Colonic mucosa (tissue), 4 donors: ENCODE measurements at regions not wholly inside any gene's neighbourhood (a gene's known extent, or its start where the extent isn't known, plus 50 kb on each side); places are given as distances from the start of the nearest gene placed in this dataset.

ENCODE experiments used
- DNase-seq: peaks from one replicate; pipeline ENCODE4 v3.0.0-alpha.2; 2020
- H3K27ac ChIP-seq: fragments of 200-600 bp; one replicate; pipeline ENCODE4 v1.8.0; 2021
- H3K27me3 ChIP-seq: fragments of 200-600 bp; one replicate; pipeline ENCODE4 v1.8.0; 2021
- H3K36me3 ChIP-seq: fragments of 200-600 bp; one replicate; pipeline ENCODE4 v1.8.0; 2021
- H3K4me1 ChIP-seq: fragments of 200-600 bp; one replicate; pipeline ENCODE4 v1.8.0; 2021; ENCODE audit warnings: mild to moderate bottlenecking
- H3K4me3 ChIP-seq: fragments of 200-600 bp; one replicate; pipeline ENCODE4 v1.8.0; 2021
- H3K9ac ChIP-seq, 2 donors: one replicate each; pipeline ENCODE4 v1.7.0; 2013; ENCODE audit warnings: control low read depth in 2 of 2, low read depth in 2 of 2, low read length in 2 of 2
- H3K9me3 ChIP-seq: fragments of 200-600 bp; one replicate; pipeline ENCODE4 v1.8.0; 2021
- CTCF ChIP-seq: fragments of 200-600 bp; IDR thresholded peaks from one replicate; pipeline ENCODE4 v1.8.0; 2022; ENCODE audit warnings: antibody characterized with exemption, mild to moderate bottlenecking
- intact Hi-C: fragments of 100-400 bp; cut with DNase I; formaldehyde crosslinking; loops from one replicate; pipeline ENCODE4 v1.14.1; 2022
- donor health status: healthy.
- donor health status: DM: no; HTN: no; CAD: no.
- donor health status: DM: no; HTN: no; CAD: no.

DNA sequence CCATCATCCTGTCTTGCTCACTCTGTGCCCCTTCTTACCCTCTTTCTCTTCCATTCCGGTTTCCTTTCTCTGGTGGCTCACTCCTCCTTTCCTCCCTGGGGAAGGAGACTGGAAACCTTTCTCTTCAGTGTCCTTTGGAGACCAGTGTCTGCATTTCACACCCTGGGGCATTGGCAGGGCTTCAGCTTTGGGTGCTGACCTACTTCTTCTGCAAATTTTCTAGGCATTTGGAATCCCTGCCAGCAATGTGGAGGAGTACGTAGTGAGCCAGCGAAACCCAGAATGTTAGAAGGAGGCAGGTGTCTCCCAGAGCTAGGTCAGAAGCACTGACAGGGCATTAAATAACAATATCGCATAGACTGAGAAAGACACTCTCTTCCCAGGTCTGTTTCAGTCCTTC is 122.2 kb downstream of the SLC28A3 start:
- Histone ChIP-seq H3K4me1 (no peaks in the 10 kb centered on the region), H3K9ac (no peak overlapping the region), H3K36me3 (no peaks in the 10 kb centered on the region), H3K27ac (no peak overlapping the region), H3K27me3 (no peaks in the 10 kb centered on the region), H3K4me3 (no peak overlapping the region), H3K9me3 (no peaks in the 10 kb centered on the region)
- no peak for DNase-seq
- intact Hi-C loops, result no loop called here
- no peak for TF ChIP-seq CTCF

- no peak for TF ChIP-seq CTCF
Measured at GRCh38 chr9:84224246-84224645, 116.3 kb downstream of the SLC28A3 start.

More at GRCh38 chr9:84224246-84224645, 116.3 kb downstream of the SLC28A3 start:
- Histone ChIP-seq H3K27me3 (no peaks in the 10 kb centered on the region), H3K4me3 (no peak overlapping the region), H3K9ac (no peak overlapping the region), H3K36me3 (no peaks in the 10 kb centered on the region), H3K9me3 (no peaks in the 10 kb centered on the region), H3K27ac (no peak overlapping the region), H3K4me1 (no peaks in the 10 kb centered on the region)
- intact Hi-C loops, result no loop called here
- no peak for DNase-seq
